ENCODE measurements at regions not wholly inside any gene's neighbourhood (a gene's known extent, or its start where the extent isn't known, plus 50 kb on each side); places are given as distances from the start of the nearest gene placed in this dataset.
"Not testable (repeated sequence)": the region's sequence is repeated elsewhere in the genome, so short reads cannot be mapped to it uniquely, and the experiment has no call there.

DNA sequence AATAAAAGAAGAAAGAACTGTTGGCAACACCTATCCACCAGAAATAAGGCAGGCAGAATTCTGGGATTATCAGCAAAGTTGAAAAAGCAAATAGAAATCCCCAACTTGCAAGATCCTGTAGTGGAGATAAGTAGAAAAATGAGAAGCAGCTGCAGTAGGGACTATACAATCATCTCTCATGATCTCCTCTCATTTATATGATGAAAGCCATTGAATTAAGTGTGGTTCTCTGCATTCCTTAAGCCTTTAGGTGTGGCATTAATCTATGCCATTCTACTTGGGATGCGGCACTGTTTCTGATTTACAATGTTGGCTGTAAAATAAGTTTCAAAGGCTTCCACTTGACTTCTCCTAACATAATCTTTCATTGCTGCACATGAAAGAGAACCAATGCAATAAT lies 869.8 kb downstream of the TRAM1L1 start:
- WGBS, 2 donors = 85 to 92% methylated on average over 1 of the region's 1 CpG
- DNase-seq = no peak
- intact Hi-C loops (cut with DNase I) = no loop called here

DNA sequence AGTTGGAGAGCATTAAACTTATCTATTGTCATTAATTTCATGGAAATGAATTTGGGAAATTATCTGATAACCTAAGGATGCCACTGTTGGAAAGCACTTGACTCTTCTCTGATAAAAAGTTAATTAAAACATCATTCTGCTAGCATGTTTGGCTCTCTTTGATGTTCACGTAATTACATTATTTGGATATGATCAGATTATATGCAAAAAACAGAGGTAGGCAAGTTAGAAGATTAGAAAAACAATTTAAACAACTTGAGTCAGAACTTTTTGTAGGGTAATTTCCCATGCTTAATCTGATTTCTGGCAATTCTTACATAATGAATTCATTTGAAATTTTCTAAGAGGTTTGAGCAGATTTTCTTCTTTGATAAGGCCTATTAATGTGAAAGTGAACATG lies 882.9 kb downstream of the TRAM1L1 start:
- WGBS, 2 donors = 50 to 58% methylated on average over 1 of the region's 1 CpG
- no peaks in the 10 kb centered on the region for H3K4me1 ChIP-seq
- ATAC-seq (no peak), DNase-seq (no peak)
- H3K27me3 ChIP-seq = no peaks in the 10 kb centered on the region
- intact Hi-C loops (cut with DNase I) = no loop called here
- no peak for TF ChIP-seq CTCF (IDR thresholded peaks at IDR 0.05)
- no peak for TF ChIP-seq POLR2A (IDR thresholded peaks at IDR 0.05)
- H3K9me3 ChIP-seq = no peaks in the 10 kb centered on the region
- H3K36me3 ChIP-seq (replicated peaks in 1 of 2; ENCODE audit: insufficient read depth in 1 of 2, low read depth in 2 of 2) = no peaks in the 10 kb centered on the region
- no peak overlapping the region for H3K27ac ChIP-seq
- H3K4me3 ChIP-seq = no peak overlapping the region

More for the DNA sequence above, 869.8 kb downstream of the TRAM1L1 start:
- Histone ChIP-seq H3K36me3 (replicated peaks in 1 of 2; ENCODE audit: insufficient read depth in 1 of 2, low read depth in 2 of 2) (no peaks in the 10 kb centered on the region), H3K4me1 (no peaks in the 10 kb centered on the region), H3K9me3 (no peaks in the 10 kb centered on the region), H3K27ac (no peak overlapping the region), H3K4me3 (no peak overlapping the region), H3K27me3 (no peaks in the 10 kb centered on the region)
- no peak for TF ChIP-seq CTCF (IDR thresholded peaks at IDR 0.05)
- no peak for TF ChIP-seq POLR2A (IDR thresholded peaks at IDR 0.05)
- ATAC-seq = no peak

- WGBS, 2 donors = 58 to 68% methylated on average over 3 of the region's 3 CpGs
- Histone ChIP-seq H3K4me3 (no peak overlapping the region), H3K4me1 (no peaks in the 10 kb centered on the region), H3K27me3 (no peaks in the 10 kb centered on the region), H3K27ac (no peak overlapping the region), H3K9me3 (no peaks in the 10 kb centered on the region), H3K36me3 (replicated peaks in 1 of 2; ENCODE audit: insufficient read depth in 1 of 2, low read depth in 2 of 2) (no peaks in the 10 kb centered on the region)
- DNase-seq (no peak), ATAC-seq (no peak)
- intact Hi-C loops (cut with DNase I) = no loop called here
- TF ChIP-seq POLR2A (IDR thresholded peaks at IDR 0.05) (no peak), CTCF (IDR thresholded peaks at IDR 0.05) (no peak)
Observed at GRCh38 chr4:116197317-116197809, 888.0 kb downstream of the TRAM1L1 start.

DNA sequence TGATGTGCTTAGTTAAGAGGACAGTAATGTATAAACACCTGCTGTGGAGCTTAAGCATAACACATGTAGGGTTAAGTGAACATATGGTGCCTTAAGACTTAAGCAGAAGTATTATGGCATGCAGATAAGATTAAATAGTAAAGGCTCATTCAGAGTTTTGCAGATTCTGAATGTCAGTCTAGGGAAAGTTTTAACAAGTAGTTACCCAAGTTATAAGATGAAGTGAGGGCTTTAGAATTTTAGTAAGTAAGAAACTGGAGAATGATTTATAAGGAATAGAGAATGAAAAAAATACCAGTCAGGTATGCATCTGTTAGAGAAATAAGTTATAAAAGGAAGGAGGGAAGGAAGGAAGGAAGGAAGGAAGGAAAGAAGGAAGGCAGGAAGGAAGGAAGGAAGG lies 902.1 kb downstream of the TRAM1L1 start:
- Histone ChIP-seq H3K36me3 (replicated peaks in 1 of 2; ENCODE audit: insufficient read depth in 1 of 2, low read depth in 2 of 2) (no peaks in the 10 kb centered on the region), H3K4me3 (no peak overlapping the region), H3K9me3 (no peaks in the 10 kb centered on the region), H3K27me3 (no peaks in the 10 kb centered on the region), H3K4me1 (no peaks in the 10 kb centered on the region), H3K27ac (no peak overlapping the region)
- no peak for DNase-seq
- no peak for TF ChIP-seq POLR2A (IDR thresholded peaks at IDR 0.05)
- no peak for TF ChIP-seq CTCF (IDR thresholded peaks at IDR 0.05)
- intact Hi-C loops (cut with DNase I) = no loop called here
- ATAC-seq = no peak

- 11 to 12% methylated on average over 2 of the region's 2 CpGs for WGBS, 2 donors
- DNase-seq = no peak
- H3K4me3 ChIP-seq = no peak overlapping the region
- H3K4me1 ChIP-seq = no peaks in the 10 kb centered on the region
- TF ChIP-seq POLR2A (IDR thresholded peaks at IDR 0.05) = no peak
- peak in 5 of 7 experiments; percentile 7 to 35 (median 18) for TF ChIP-seq CTCF (IDR thresholded peaks at IDR 0.05)
- no peaks in the 10 kb centered on the region for H3K9me3 ChIP-seq
- no peaks in the 10 kb centered on the region for H3K27me3 ChIP-seq
- ATAC-seq = no peak
- no peak overlapping the region for H3K27ac ChIP-seq
- no peaks in the 10 kb centered on the region for H3K36me3 ChIP-seq (replicated peaks in 1 of 2; ENCODE audit: insufficient read depth in 1 of 2, low read depth in 2 of 2)
- intact Hi-C loops (cut with DNase I) = no loop called here
Observed at GRCh38 chr4:116180157-116180601, 905.2 kb downstream of the TRAM1L1 start.

DNA sequence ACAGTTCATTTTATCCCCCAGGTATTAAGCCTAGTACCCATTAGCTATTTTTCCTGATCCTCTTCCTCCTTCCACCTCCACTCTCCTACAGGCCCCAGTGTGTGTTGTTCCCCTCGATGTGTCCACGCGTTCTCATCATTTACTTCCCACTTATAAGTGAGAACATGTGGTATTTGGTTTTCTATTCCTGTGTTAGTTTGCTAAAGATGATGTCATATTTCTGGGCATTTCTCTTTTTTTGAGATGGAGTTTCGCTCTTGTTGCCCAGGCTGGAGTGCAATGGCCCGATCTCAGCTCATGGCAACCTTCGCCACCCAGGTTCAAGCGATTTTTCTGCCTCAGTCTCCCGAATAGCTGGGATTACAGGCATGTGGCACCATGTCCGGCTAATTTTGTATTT lies 934.0 kb downstream of the TRAM1L1 start:
- H3K4me1 ChIP-seq; ATAC-seq; H3K27ac ChIP-seq; H3K4me3 ChIP-seq; H3K36me3 ChIP-seq (replicated peaks in 1 of 2; ENCODE audit: insufficient read depth in 1 of 2, low read depth in 2 of 2); DNase-seq; H3K27me3 ChIP-seq; intact Hi-C loops (cut with DNase I); H3K9me3 ChIP-seq: not testable (repeated sequence)
- 69 to 78% methylated on average over 9 of the region's 9 CpGs for WGBS, 2 donors
